ENCODE measurements at regions not wholly inside any gene's neighbourhood (a gene's known extent, or its start where the extent isn't known, plus 50 kb on each side); places are given as distances from the start of the nearest gene placed in this dataset.
A peak's percentile ranks its signal among the peaks of the same experiment; 100 is the strongest.

GRCh38 chr2:9763356-9764152 lies 79.7 kb upstream of the TAF1B start:
- POLR2A ChIA-PET (ENCODE audit: partially characterized antibody) = interaction anchor here (2.0 kb wide), 1 partner anchor 11 kb away, joined by 7 read pairs; no protein-coding TSS in a partner anchor

GRCh38 chr2:9764153-9764778 lies 79.0 kb upstream of the TAF1B start:
- POLR2A ChIA-PET (ENCODE audit: partially characterized antibody) = interaction anchor here (2.0 kb wide), 1 partner anchor 11 kb away, joined by 7 read pairs; no protein-coding TSS in a partner anchor
- H3K4me3 Mint-ChIP-seq = no peak overlapping the region
- Histone ChIP-seq H3K27me3 (ENCODE audit: insufficient read depth, low read length) (no peaks in the 10 kb centered on the region), H3K9me3 (ENCODE audit: control insufficient read depth in 1 of 2, low read length in 2 of 2) (no peaks in the 10 kb centered on the region), H3K4me3 (ENCODE audit: low read length in 2 of 2) (no peak overlapping the region), H3K36me3 (ENCODE audit: insufficient read depth, low read length) (no peaks in the 10 kb centered on the region), H3K4me1 (ENCODE audit: insufficient read depth, low read length) (peaks cover 23% of the 10 kb centered on the region), H3K27ac (ENCODE audit: low read depth, low read length) (no peak overlapping the region)
- intact Hi-C loops (cut with micrococcal nuclease) = no loop called here
- H3K27me3 Mint-ChIP-seq = no peaks in the 10 kb centered on the region
- no peaks in the 10 kb centered on the region for H3K36me3 Mint-ChIP-seq
- peak overlapping the region in 1 of 7 donors; percentile 32 for H3K27ac Mint-ChIP-seq
- H3K4me1 Mint-ChIP-seq = peaks cover 16 to 40% (median 24%) of the 10 kb centered on the region in 4 donors
- no peak for DNase-seq
- no peaks in the 10 kb centered on the region for H3K9me3 Mint-ChIP-seq
- CTCF ChIA-PET (ENCODE audit: partially characterized antibody) = interaction anchor here (0.9 kb wide), 1 partner anchor 12 kb away, joined by 3 read pairs; no protein-coding TSS in a partner anchor

More at GRCh38 chr2:9763356-9764152, 79.7 kb upstream of the TAF1B start:
- Histone ChIP-seq H3K4me1 (ENCODE audit: insufficient read depth, low read length) (peaks cover 21% of the 10 kb centered on the region), H3K36me3 (ENCODE audit: insufficient read depth, low read length) (no peaks in the 10 kb centered on the region), H3K27ac (ENCODE audit: low read depth, low read length) (no peak overlapping the region), H3K9me3 (ENCODE audit: control insufficient read depth in 1 of 2, low read length in 2 of 2) (no peaks in the 10 kb centered on the region), H3K4me3 (ENCODE audit: low read length in 2 of 2) (no peak overlapping the region), H3K27me3 (ENCODE audit: insufficient read depth, low read length) (no peaks in the 10 kb centered on the region)
- CTCF ChIA-PET (ENCODE audit: partially characterized antibody) = interaction anchor here (0.9 kb wide), 1 partner anchor 11 kb away, joined by 3 read pairs; no protein-coding TSS in a partner anchor
- no peak for DNase-seq
- no peak overlapping the region for H3K27ac Mint-ChIP-seq
- no peaks in the 10 kb centered on the region for H3K9me3 Mint-ChIP-seq
- intact Hi-C loops (cut with micrococcal nuclease) = no loop called here
- peaks cover 16 to 45% (median 23%) of the 10 kb centered on the region in 4 donors for H3K4me1 Mint-ChIP-seq
- H3K36me3 Mint-ChIP-seq = no peaks in the 10 kb centered on the region
- no peaks in the 10 kb centered on the region for H3K27me3 Mint-ChIP-seq
- H3K4me3 Mint-ChIP-seq = no peak overlapping the region

- Mint-ChIP-seq H3K4me1 (peaks cover 9 to 36% (median 24%) of the 10 kb centered on the region in 4 donors), H3K27me3 (no peaks in the 10 kb centered on the region), H3K4me3 (no peak overlapping the region), H3K9me3 (no peaks in the 10 kb centered on the region), H3K27ac (peak overlapping the region in 2 of 7 donors; percentile 42 to 68), H3K36me3 (no peaks in the 10 kb centered on the region)
- intact Hi-C loops (cut with micrococcal nuclease) = no loop called here
- POLR2A ChIA-PET (ENCODE audit: partially characterized antibody) = no interaction called here
- Histone ChIP-seq H3K4me3 (ENCODE audit: low read length in 2 of 2) (no peak overlapping the region), H3K9me3 (ENCODE audit: control insufficient read depth in 1 of 2, low read length in 2 of 2) (no peaks in the 10 kb centered on the region), H3K27ac (ENCODE audit: low read depth, low read length) (no peak overlapping the region), H3K27me3 (ENCODE audit: insufficient read depth, low read length) (no peaks in the 10 kb centered on the region), H3K4me1 (ENCODE audit: insufficient read depth, low read length) (peaks cover 23% of the 10 kb centered on the region), H3K36me3 (ENCODE audit: insufficient read depth, low read length) (no peaks in the 10 kb centered on the region)
- no peak for DNase-seq
- CTCF ChIA-PET (ENCODE audit: partially characterized antibody) = no interaction called here
These were observed 77.4 kb upstream of the TAF1B start for GRCh38 chr2:9765611-9766531.

- Mint-ChIP-seq H3K27ac (peak overlapping the region in 1 of 7 donors; percentile 43), H3K36me3 (no peaks in the 10 kb centered on the region), H3K9me3 (no peaks in the 10 kb centered on the region), H3K27me3 (no peaks in the 10 kb centered on the region), H3K4me1 (peaks cover 5 to 27% (median 22%) of the 10 kb centered on the region in 4 donors), H3K4me3 (no peak overlapping the region)
- no peak for DNase-seq
- H3K27ac ChIP-seq (ENCODE audit: low read depth, low read length) = no peak overlapping the region
- ChIA-PET POLR2A (ENCODE audit: partially characterized antibody) (interaction anchor here (0.9 kb wide), 1 partner anchor 15 kb away, joined by 3 read pairs; no protein-coding TSS in a partner anchor), CTCF (ENCODE audit: partially characterized antibody) (interaction anchor here (1.1 to 3.7 kb wide), 3 partner anchors 18 to 31 kb away, joined by 3 to 22 read pairs (median 3); no protein-coding TSS in a partner anchor)
- H3K9me3 ChIP-seq (ENCODE audit: control insufficient read depth in 1 of 2, low read length in 2 of 2) = no peaks in the 10 kb centered on the region
- peaks cover 20% of the 10 kb centered on the region for H3K4me1 ChIP-seq (ENCODE audit: insufficient read depth, low read length)
- no peaks in the 10 kb centered on the region for H3K27me3 ChIP-seq (ENCODE audit: insufficient read depth, low read length)
- intact Hi-C loops (cut with micrococcal nuclease) = no loop called here
- no peaks in the 10 kb centered on the region for H3K36me3 ChIP-seq (ENCODE audit: insufficient read depth, low read length)
- no peak overlapping the region for H3K4me3 ChIP-seq (ENCODE audit: low read length in 2 of 2)
These were observed 75.5 kb upstream of the TAF1B start for GRCh38 chr2:9767656-9768281.

GRCh38 chr2:9768388-9768787 lies 74.9 kb upstream of the TAF1B start:
- intact Hi-C loops (cut with micrococcal nuclease) = no loop called here
- Mint-ChIP-seq H3K27me3 (no peaks in the 10 kb centered on the region), H3K27ac (peak overlapping the region in 2 of 7 donors; percentile 23 to 47), H3K4me1 (peaks cover 5 to 32% (median 22%) of the 10 kb centered on the region in 4 donors), H3K36me3 (no peaks in the 10 kb centered on the region), H3K9me3 (no peaks in the 10 kb centered on the region), H3K4me3 (no peak overlapping the region)
- H3K4me3 ChIP-seq (ENCODE audit: low read length in 2 of 2) = no peak overlapping the region
- no peaks in the 10 kb centered on the region for H3K36me3 ChIP-seq (ENCODE audit: insufficient read depth, low read length)
- H3K27ac ChIP-seq (ENCODE audit: low read depth, low read length) = no peak overlapping the region
- H3K27me3 ChIP-seq (ENCODE audit: insufficient read depth, low read length) = no peaks in the 10 kb centered on the region
- peaks cover 20% of the 10 kb centered on the region for H3K4me1 ChIP-seq (ENCODE audit: insufficient read depth, low read length)
- ChIA-PET CTCF (ENCODE audit: partially characterized antibody) (interaction anchor here (0.9 to 5.5 kb wide), 6 partner anchors 10 to 41 kb away, joined by 3 to 57 read pairs (median 12); no protein-coding TSS in a partner anchor), POLR2A (ENCODE audit: partially characterized antibody) (interaction anchor here (3.3 kb wide), 1 partner anchor 138 kb away, joined by 12 read pairs; the partner anchor contains the start of gene YWHAQ)
- no peak for DNase-seq
- no peaks in the 10 kb centered on the region for H3K9me3 ChIP-seq (ENCODE audit: control insufficient read depth in 1 of 2, low read length in 2 of 2)

GRCh38 chr2:9769171-9770005 lies 73.9 kb upstream of the TAF1B start:
- Histone ChIP-seq H3K4me1 (ENCODE audit: insufficient read depth, low read length) (peaks cover 20% of the 10 kb centered on the region), H3K9me3 (ENCODE audit: control insufficient read depth in 1 of 2, low read length in 2 of 2) (no peaks in the 10 kb centered on the region), H3K27me3 (ENCODE audit: insufficient read depth, low read length) (no peaks in the 10 kb centered on the region), H3K4me3 (ENCODE audit: low read length in 2 of 2) (no peak overlapping the region), H3K36me3 (ENCODE audit: insufficient read depth, low read length) (no peaks in the 10 kb centered on the region), H3K27ac (ENCODE audit: low read depth, low read length) (no peak overlapping the region)
- Mint-ChIP-seq H3K4me3 (no peak overlapping the region), H3K27me3 (no peaks in the 10 kb centered on the region), H3K27ac (peak overlapping the region in 4 of 7 donors; percentile 7 to 24 (median 22)), H3K4me1 (peaks cover 3 to 23% (median 15%) of the 10 kb centered on the region in 4 donors), H3K9me3 (no peaks in the 10 kb centered on the region), H3K36me3 (no peaks in the 10 kb centered on the region)
- intact Hi-C loops (cut with micrococcal nuclease) = loop anchor here (1.0 kb wide), 1 partner anchor 13 kb away; no protein-coding TSS in a partner anchor
- CTCF ChIA-PET (ENCODE audit: partially characterized antibody) = interaction anchor here (0.6 to 5.5 kb wide), 26 partner anchors 9 to 304 kb away, joined by 3 to 57 read pairs (median 4); partner anchors contain the start of gene YWHAQ
- DNase-seq = no peak
- POLR2A ChIA-PET (ENCODE audit: partially characterized antibody) = interaction anchor here (0.8 to 3.3 kb wide), 8 partner anchors 10 to 214 kb away, joined by 3 to 15 read pairs (median 8); partner anchors contain the start of genes ADAM17 and YWHAQ
